H9 (cell line): ENCODE measurements at regions not wholly inside any gene's neighbourhood (a gene's known extent, or its start where the extent isn't known, plus 50 kb on each side); places are given as distances from the start of the nearest gene placed in this dataset.

ENCODE experiments used
- DNase-seq: peaks from one replicate; pipeline ENCODE4 v3.0.0-alpha.2; 2017
- H2AFZ ChIP-seq: one replicate; pipeline ENCODE4 v1.6.1; 2013; ENCODE audit warnings: mild to moderate bottlenecking, low read length, control low read depth, moderate library complexity
- H2AK5ac ChIP-seq: 2 replicates; pipeline ENCODE4 v1.6.1; 2013; ENCODE audit warnings: low read length, control low read depth, mixed read lengths; ENCODE audit not compliant: insufficient read length
- H2BK120ac ChIP-seq: one replicate; pipeline ENCODE4 v1.6.1; 2013; ENCODE audit warnings: low read depth, mild to moderate bottlenecking, low read length, control low read depth, inconsistent platforms; ENCODE audit not compliant: poor library complexity, severe bottlenecking
- H2BK12ac ChIP-seq: 2 replicates; pipeline ENCODE4 v1.6.1; 2013; ENCODE audit warnings: low read length, control low read depth, mixed read lengths, low read depth; ENCODE audit not compliant: insufficient read length
- H2BK15ac ChIP-seq: 2 replicates; pipeline ENCODE4 v1.6.1; 2013; ENCODE audit warnings: low read depth, low read length, control low read depth
- H2BK20ac ChIP-seq: one replicate; pipeline ENCODE4 v1.6.1; 2013; ENCODE audit warnings: low read depth, mild to moderate bottlenecking, low read length, control low read depth, inconsistent platforms; ENCODE audit not compliant: poor library complexity, severe bottlenecking
- H2BK5ac ChIP-seq: 2 replicates; pipeline ENCODE4 v1.6.1; 2013; ENCODE audit warnings: low read length, control low read depth, mixed read lengths; ENCODE audit not compliant: insufficient read length
- H3K14ac ChIP-seq: 2 replicates; pipeline ENCODE4 v1.6.1; 2013; ENCODE audit warnings: low read length, control low read depth; ENCODE audit not compliant: insufficient read depth
- H3K18ac ChIP-seq: 2 replicates; pipeline ENCODE4 v1.6.1; 2013; ENCODE audit warnings: low read depth, mild to moderate bottlenecking, mixed read lengths, low read length, control low read depth; ENCODE audit not compliant: insufficient read length
- H3K23ac ChIP-seq: 2 replicates; pipeline ENCODE4 v1.6.1; 2013; ENCODE audit warnings: low read length, control low read depth, mixed read lengths, low read depth; ENCODE audit not compliant: insufficient read length
- H3K23me2 ChIP-seq: 2 replicates; pipeline ENCODE4 v1.6.1; 2013; ENCODE audit warnings: low read depth, mild to moderate bottlenecking, mixed read lengths, low read length, control low read depth; ENCODE audit not compliant: insufficient read length, poor library complexity, severe bottlenecking
- H3K27ac ChIP-seq: 2 replicates; pipeline ENCODE4 v1.5.1; 2013; ENCODE audit warnings: low read length, control low read depth, mixed read lengths, low read depth; ENCODE audit not compliant: insufficient read length
- H3K27me3 ChIP-seq: 2 replicates; pipeline ENCODE4 v1.6.1; 2013; ENCODE audit warnings: low read length, control low read depth, inconsistent platforms; ENCODE audit not compliant: insufficient read depth
- H3K4ac ChIP-seq: 2 replicates; pipeline ENCODE4 v1.6.1; 2013; ENCODE audit warnings: low read depth, mild to moderate bottlenecking, control low read depth, inconsistent platforms, low read length, moderate library complexity
- H3K4me1 ChIP-seq: 2 replicates; pipeline ENCODE4 v1.6.1; 2013; ENCODE audit warnings: low read length, control low read depth, inconsistent platforms; ENCODE audit not compliant: insufficient read depth
- H3K4me2 ChIP-seq: 2 replicates; pipeline ENCODE4 v1.6.1; 2013; ENCODE audit warnings: low read length, control low read depth, mixed read lengths; ENCODE audit not compliant: insufficient read length, insufficient read depth
- H3K56ac ChIP-seq: 2 replicates; pipeline ENCODE4 v1.6.1; 2013; ENCODE audit warnings: low read depth, mild to moderate bottlenecking, mixed read lengths, low read length, control low read depth; ENCODE audit not compliant: insufficient read length
- H3K79me1 ChIP-seq: 2 replicates; pipeline ENCODE4 v1.6.1; 2013; ENCODE audit warnings: low read depth, mild to moderate bottlenecking, moderate library complexity, low read length, control low read depth, inconsistent platforms; ENCODE audit not compliant: insufficient read depth, poor library complexity, severe bottlenecking
- H3K79me2 ChIP-seq: 2 replicates; pipeline ENCODE4 v1.6.1; 2013; ENCODE audit warnings: low read length, control low read depth, inconsistent platforms; ENCODE audit not compliant: insufficient read depth
- H3K9ac ChIP-seq: 2 replicates; pipeline ENCODE4 v1.6.1; 2013; ENCODE audit warnings: low read length, control low read depth, mixed read lengths; ENCODE audit not compliant: insufficient read length; ENCODE audit errors: extremely low read depth
- H3K9me3 ChIP-seq: one replicate; pipeline ENCODE4 v1.6.1; 2013; ENCODE audit warnings: low read depth, low read length, inconsistent platforms; ENCODE audit not compliant: control insufficient read depth
- H3T11ph ChIP-seq: one replicate; pipeline ENCODE4 v1.6.1; 2013; ENCODE audit warnings: mild to moderate bottlenecking, low read length, control low read depth, inconsistent platforms
- H4K20me1 ChIP-seq: one replicate; pipeline ENCODE4 v1.6.1; 2013; ENCODE audit not compliant: control insufficient read depth, insufficient read length, insufficient read depth
- H4K5ac ChIP-seq: 2 replicates; pipeline ENCODE4 v1.6.1; 2013; ENCODE audit warnings: low read depth, mild to moderate bottlenecking, mixed read lengths, low read length, control low read depth; ENCODE audit not compliant: insufficient read length
- H4K8ac ChIP-seq: replicated peaks from 2 replicates; pipeline ENCODE4 v1.6.1; 2013; ENCODE audit warnings: low read length, control low read depth, mixed read lengths, low read depth; ENCODE audit not compliant: insufficient read length
- H4K91ac ChIP-seq: 2 replicates; pipeline ENCODE4 v1.6.1; 2013; ENCODE audit warnings: low read depth, mild to moderate bottlenecking, moderate library complexity, mixed read lengths, low read length, control low read depth; ENCODE audit not compliant: insufficient read length
- H3K27ac Mint-ChIP-seq, 3 experiments: 2 replicates in 2 of 3; 3 replicates in 1 of 3; pipeline ENCODE4 v1.8.0; 2020 to 2021; ENCODE audit warnings: mixed read lengths in 3 of 3, mild to moderate bottlenecking in 1 of 3, moderate library complexity in 1 of 3
- H3K27me3 Mint-ChIP-seq: 2 replicates; pipeline ENCODE4 v1.8.0; 2021; ENCODE audit warnings: low read depth, mild to moderate bottlenecking, moderate library complexity, mixed read lengths
- H3K36me3 Mint-ChIP-seq, 3 experiments: 2 replicates in 2 of 3; 3 replicates in 1 of 3; pipeline ENCODE4 v1.8.0; 2020 to 2021; ENCODE audit warnings: low read depth in 3 of 3, mixed read lengths in 3 of 3; ENCODE audit not compliant: insufficient read depth in 1 of 3
- H3K4me1 Mint-ChIP-seq, 2 experiments: 2 replicates each; pipeline ENCODE4 v1.8.0; 2020; ENCODE audit warnings: mixed read lengths in 2 of 2
- H3K4me3 Mint-ChIP-seq, 2 experiments: 2 replicates in 1 of 2; 3 replicates in 1 of 2; pipeline ENCODE4 v1.8.0; 2020 to 2021; ENCODE audit warnings: mild to moderate bottlenecking in 2 of 2, mixed read lengths in 2 of 2, moderate library complexity in 1 of 2
- H3K9me3 Mint-ChIP-seq, 2 experiments: 2 replicates in 1 of 2; 3 replicates in 1 of 2; pipeline ENCODE4 v1.8.0; 2020; ENCODE audit warnings: mild to moderate bottlenecking in 2 of 2, mixed read lengths in 2 of 2, moderate library complexity in 1 of 2
- WGBS: extraction: QIAGEN DNeasy Blood & Tissue Kit; methylation state at CpG from one replicate; pipeline ENCODE4 v1.1.7; 2013; ENCODE audit warnings: missing lambda C conversion rate, low lambda C conversion rate, mixed read lengths; ENCODE audit not compliant: insufficient read length; ENCODE audit errors: extremely low coverage; 5-methylcytosine and 5-hydroxymethylcytosine counted together
- TF ChIP-seq, protein P1 (sequence below): fragments of 200-600 bp; sonication (generic); conservative IDR thresholded peaks from 3 replicates; pipeline ENCODE4 v1.8.0; 2021; ENCODE audit warnings: antibody characterized with exemption, mild to moderate bottlenecking

DNA sequence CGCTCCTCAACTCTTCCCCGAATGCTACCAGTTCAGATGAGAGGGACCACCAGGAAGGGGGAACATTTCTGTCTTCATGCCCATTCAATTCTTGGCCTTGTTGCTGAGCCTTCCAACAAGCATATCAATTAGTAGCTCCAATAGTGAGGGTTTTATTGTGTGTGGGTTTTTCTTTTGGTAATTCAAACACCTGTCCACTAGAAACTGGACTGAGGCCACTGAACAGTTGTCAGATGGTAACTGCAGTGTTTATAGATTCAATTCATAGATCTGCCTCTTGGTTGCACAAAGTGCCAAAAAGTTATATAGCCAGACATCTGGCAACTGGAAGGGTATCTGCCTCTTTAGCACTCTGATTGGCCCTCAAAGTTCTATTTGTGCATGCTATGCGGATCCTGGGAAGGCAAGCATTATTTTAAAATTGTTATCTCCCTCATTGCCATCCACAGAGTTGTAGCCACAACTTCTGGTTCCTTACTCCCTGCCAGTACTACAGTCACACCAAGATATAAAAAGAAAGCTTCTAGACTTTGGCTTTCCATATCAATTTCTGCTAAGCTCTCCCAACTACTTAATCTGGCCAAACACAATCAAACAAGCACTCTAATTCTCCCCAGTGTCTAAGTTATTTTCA is 83.3 kb upstream of the ZNF521 start:
- DNase-seq: no peak
- Histone ChIP-seq H3K79me2 (no peaks in the 10 kb centered on the region), H2AK5ac (no peak overlapping the region), H3T11ph (no peak overlapping the region), H4K91ac (no peak overlapping the region), H2BK15ac (no peak overlapping the region), H3K9ac (no peak overlapping the region), H3K27me3 (no peaks in the 10 kb centered on the region), H3K9me3 (no peaks in the 10 kb centered on the region), H2BK20ac (no peak overlapping the region), H3K18ac (no peak overlapping the region), H3K23me2 (no peaks in the 10 kb centered on the region), H3K27ac (no peak overlapping the region), H4K8ac (no peak overlapping the region), H2AFZ (no peak overlapping the region), H3K23ac (no peak overlapping the region), H3K14ac (no peak overlapping the region), H2BK5ac (no peak overlapping the region), H2BK12ac (no peak overlapping the region), H4K5ac (no peak overlapping the region), H2BK120ac (no peak overlapping the region), H4K20me1 (no peaks in the 10 kb centered on the region), H3K4me2 (no peak overlapping the region), H3K56ac (no peak overlapping the region), H3K4me1 (no peaks in the 10 kb centered on the region), H3K79me1 (no peaks in the 10 kb centered on the region), H3K4ac (no peak overlapping the region)
- TF ChIP-seq, protein P1, sequence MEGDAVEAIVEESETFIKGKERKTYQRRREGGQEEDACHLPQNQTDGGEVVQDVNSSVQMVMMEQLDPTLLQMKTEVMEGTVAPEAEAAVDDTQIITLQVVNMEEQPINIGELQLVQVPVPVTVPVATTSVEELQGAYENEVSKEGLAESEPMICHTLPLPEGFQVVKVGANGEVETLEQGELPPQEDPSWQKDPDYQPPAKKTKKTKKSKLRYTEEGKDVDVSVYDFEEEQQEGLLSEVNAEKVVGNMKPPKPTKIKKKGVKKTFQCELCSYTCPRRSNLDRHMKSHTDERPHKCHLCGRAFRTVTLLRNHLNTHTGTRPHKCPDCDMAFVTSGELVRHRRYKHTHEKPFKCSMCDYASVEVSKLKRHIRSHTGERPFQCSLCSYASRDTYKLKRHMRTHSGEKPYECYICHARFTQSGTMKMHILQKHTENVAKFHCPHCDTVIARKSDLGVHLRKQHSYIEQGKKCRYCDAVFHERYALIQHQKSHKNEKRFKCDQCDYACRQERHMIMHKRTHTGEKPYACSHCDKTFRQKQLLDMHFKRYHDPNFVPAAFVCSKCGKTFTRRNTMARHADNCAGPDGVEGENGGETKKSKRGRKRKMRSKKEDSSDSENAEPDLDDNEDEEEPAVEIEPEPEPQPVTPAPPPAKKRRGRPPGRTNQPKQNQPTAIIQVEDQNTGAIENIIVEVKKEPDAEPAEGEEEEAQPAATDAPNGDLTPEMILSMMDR: no peak
- WGBS: no CpG with 5 or more reads among the region's 3 CpGs
- Mint-ChIP-seq H3K27ac (no peak overlapping the region), H3K4me3 (no peak overlapping the region), H3K9me3 (no peaks in the 10 kb centered on the region), H3K27me3 (no peaks in the 10 kb centered on the region), H3K4me1 (peaks cover 0 to 5% of the 10 kb centered on the region in 2 experiments; a peak in 2 of 4 replicates), H3K36me3 (no peaks in the 10 kb centered on the region)
